ENCODE measurements at regions not wholly inside any gene's neighbourhood (a gene's known extent, or its start where the extent isn't known, plus 50 kb on each side); places are given as distances from the start of the nearest gene placed in this dataset.
A peak's percentile ranks its signal among the peaks of the same experiment; 100 is the strongest.

DNA sequence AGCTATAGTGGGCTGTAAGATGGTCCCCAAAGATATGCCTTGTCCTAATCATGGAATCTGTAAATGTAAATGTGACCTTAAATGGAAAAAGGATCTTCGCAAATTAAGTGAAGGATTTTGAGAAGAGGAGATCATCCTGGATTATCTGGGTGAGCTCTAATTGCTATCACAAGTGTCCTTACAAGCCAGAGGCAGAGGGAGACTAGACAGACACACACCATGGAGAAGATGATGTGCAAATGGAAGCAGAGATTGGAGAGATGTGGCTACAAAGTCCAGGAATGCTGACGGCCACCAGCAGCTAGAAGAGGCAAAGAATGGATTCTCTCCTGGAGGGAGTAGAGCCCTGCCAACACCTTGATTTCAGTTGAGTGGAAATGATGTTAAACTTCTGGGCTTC lies 102.3 kb upstream of the PROK2 start:
- DNase-seq: no peak

GRCh38 chr3:71885006-71885405 lies 100.1 kb upstream of the PROK2 start:
- no peak for DNase-seq

DNA sequence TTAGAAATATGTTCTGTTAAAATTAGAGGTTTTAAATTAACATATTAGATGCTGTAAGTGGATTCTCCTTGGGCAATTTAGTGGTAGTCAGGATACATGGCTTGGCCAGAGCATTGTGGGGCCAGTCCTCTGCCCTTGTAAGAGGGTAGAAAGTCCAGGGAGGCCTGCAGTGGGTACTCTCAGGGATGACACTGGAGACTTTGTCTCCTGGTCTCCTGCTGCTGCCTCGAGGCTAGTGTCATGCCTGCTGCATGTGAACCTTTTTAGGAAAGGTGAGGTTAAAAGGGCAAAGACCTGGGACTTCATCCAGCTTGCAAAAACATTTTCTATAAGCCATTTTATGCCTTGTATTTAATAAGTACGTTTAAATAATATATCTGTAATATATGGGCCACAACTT lies 96.8 kb upstream of the PROK2 start:
- DNase-seq: no peak

- no peak for DNase-seq
Observed at GRCh38 chr3:71881041-71881440, 96.1 kb upstream of the PROK2 start.

GRCh38 chr3:71879089-71879488 lies 94.1 kb upstream of the PROK2 start:
- no peak for DNase-seq

DNA sequence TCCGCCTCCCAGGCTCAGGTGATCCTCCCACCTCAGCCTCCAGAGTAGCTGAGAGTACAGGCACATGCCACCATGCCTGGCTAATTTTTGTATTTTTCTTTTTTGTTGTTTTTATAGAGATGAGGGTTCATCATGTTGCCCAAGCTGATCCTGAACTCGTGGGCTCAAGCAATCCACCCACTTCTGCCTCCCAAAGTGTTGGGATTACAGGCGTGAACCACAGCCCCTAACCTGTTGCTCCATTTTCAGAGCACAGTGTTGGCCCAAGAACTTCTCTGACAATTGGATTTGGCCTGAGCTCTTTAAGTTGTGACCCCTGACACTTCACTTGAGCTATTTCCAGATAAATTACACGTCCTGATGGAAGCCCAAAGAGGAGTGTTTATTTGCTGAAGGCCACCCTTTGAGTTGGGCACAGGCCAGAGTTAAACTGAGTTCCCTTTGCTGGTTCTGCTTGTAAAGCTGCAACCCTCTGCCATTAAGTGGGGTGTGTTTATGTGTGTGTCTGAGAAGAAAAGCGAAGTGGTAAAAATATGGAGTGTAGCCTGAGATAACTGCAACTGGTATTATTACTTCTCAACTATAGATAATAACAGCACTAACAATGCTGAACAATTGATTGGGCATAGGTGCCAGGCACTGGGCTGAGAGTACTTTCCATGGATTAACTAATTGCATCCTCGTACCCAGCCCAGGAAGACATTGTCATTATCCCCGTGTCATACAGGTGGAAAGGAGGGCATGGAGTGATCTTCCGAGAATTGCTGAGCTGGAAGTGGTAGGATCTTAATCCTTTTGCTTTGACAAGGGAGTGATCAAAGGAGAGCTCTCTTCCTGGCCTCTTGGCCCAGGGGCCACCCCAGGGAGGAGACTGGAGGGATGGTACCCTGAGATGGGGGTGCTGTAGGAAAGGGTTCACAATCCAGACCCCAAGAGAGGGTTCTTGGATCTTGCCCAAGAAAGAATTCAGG lies 91.5 kb upstream of the PROK2 start:
- DNase-seq: no peak

DNA sequence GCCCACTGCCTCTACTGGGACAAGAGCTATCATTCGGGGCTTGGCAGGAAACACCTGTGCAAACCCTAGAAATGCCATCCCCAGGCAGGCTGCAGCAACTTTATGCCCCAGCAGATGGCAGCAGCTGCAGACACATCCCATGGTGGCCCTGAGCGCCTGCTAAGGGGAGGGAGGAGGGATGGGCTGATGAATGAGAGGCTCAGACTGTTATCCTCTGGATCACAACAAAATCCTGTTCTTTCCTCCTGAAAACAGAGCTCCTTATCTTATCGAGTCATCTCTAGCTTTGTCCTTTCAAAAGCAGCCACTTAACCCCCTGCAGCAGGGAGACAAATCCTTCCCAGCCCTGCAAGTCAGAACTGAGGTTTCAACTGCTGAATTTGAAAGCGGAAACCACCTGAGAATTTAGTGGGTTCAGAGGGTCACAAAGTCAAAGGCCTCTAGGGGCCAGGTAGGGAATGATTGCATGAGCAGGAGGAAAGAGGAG lies 90.6 kb upstream of the PROK2 start:
- DNase-seq: peak; percentile 91

- no peak for DNase-seq
Observed at GRCh38 chr3:71874618-71875017, 89.7 kb upstream of the PROK2 start.

DNA sequence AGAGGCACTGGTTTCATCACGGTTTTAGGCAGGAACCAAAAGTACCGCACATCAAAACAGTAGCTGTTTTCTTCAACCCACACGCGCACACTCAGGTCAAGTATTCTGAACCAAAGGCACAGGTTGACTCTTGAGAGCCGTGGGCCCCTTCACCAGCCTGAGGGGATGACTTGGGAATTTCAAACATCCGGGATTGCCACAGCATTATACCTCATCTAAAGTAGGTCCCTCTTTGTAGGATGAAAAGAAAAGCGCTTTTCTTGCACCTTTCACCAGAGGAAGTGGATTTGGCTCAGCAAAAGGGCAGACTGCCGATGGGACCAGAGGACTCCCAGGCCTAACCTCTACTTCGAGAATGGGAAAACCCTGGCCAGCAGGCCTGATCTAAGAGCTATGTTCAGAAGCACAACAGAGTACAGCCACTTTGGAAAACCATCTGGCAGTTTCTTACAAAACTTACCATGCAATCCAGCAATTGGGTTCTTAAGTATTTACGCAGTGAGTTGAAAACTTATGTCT lies 88.2 kb upstream of the PROK2 start:
- no peak for DNase-seq

GRCh38 chr3:71872256-71872655 lies 87.3 kb upstream of the PROK2 start:
- no peak for DNase-seq

GRCh38 chr3:71870966-71871512 lies 86.1 kb upstream of the PROK2 start:
- DNase-seq: no peak

GRCh38 chr3:71868876-71869275 lies 83.9 kb upstream of the PROK2 start:
- no peak for DNase-seq

DNA sequence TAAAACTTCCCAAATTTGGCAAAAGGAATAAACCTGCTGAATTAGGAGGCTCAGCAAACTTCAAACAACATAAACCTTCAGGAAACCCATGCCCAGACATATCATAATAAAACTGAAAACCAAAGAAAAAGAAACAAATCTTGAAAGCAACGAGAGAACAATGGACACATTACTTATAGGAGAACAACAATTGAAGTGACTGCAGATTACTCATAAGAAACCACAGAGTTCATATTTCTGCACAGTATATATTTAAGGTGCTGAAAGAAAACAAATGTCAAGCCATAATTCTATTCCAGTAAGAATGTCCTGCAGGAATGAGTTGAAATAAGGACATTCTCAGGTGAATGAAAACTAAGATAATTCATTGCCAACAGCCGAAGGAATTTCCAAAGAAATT lies 80.8 kb upstream of the PROK2 start:
- DNase-seq: no peak

- DNase-seq: no peak
Observed at GRCh38 chr3:71863563-71864190, 78.7 kb upstream of the PROK2 start.

- no peak for DNase-seq
Observed at GRCh38 chr3:71862371-71863140, 77.6 kb upstream of the PROK2 start.

DNA sequence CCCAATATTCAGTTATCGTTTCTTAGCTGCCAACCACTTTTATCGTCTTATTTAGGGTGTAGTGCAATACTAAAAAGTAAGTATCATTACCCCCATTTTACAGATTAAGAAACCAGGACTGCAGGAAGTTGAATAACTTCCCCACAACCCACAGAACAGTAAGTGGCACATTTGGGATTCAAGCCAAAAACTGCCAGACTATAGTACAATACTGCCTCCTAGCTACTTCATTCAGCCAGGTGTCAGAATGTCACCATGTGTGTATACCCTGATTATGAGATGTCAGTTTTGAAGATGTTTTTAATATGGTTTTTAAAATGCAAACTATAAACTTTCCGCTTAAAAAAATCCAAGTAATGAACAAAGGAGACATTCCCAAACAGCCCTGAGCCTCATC lies 74.2 kb upstream of the PROK2 start:
- no peak for DNase-seq

DNA sequence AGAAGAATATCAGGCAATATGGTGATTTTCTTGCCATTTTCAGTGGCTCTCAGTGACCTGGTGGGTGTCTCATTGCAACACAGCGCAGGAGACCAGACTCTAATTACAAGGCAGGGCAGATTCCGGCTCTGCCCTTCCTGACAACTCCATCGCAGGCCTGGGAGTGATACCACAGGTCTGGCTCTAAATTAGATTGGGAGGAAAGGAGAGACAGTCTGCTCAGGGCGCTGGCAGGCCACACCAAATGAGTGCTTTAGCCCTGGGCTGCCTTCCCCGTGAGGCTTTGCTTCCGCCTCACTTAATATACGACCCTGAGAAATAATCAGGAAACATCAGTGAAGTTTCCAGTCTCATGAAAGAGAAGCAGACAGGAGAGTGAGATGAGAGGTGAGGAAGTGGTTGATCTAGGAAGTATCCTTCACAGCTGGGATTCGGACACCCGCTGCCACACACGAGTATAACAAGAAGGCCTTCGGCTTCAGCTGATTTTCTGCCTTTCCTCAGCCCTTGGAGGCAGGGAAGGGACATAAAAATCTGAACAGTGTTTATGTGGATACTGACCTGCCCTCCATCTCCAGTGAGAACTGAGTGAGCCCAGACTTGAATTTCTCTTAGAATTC lies 73.7 kb upstream of the PROK2 start:
- DNase-seq: no peak

DNA sequence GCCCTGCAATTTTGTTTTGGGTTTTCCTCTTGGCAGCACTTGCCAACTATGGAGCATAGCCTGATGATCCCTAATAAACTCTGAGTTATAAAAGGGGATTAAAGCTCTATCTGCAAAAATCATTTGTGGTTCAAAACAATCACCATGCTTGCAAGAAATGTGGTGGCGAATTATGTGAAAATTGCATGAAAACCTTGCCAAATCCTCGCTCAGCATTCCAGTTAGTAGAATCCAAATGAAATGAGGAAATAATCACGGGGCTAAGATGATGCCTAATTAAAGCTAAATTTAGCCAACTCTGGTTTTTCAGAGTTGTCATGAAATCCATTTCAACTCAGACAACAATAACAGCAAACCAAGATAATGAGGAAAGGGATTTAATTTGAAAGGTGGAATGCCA lies 73.0 kb upstream of the PROK2 start:
- DNase-seq: no peak

DNA sequence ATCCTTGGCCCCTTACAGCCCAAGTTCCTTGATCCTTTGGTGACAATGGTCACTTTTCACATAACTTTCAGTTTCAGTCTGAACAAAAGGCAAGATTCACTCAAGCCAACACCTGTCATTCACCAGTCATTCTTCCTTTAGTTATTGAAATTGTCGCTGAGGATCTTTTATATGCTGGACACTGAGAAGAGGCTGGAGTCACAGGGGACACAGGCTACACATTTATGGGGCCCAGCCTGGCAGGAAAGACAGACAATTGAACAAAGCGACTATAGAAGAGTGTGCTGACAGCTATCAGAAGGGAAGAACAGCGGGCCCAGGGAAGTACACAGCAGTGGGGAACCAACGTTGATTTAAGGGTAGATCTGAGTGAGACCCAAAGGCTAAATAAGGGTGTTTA lies 69.8 kb upstream of the PROK2 start:
- no peak for DNase-seq

DNA sequence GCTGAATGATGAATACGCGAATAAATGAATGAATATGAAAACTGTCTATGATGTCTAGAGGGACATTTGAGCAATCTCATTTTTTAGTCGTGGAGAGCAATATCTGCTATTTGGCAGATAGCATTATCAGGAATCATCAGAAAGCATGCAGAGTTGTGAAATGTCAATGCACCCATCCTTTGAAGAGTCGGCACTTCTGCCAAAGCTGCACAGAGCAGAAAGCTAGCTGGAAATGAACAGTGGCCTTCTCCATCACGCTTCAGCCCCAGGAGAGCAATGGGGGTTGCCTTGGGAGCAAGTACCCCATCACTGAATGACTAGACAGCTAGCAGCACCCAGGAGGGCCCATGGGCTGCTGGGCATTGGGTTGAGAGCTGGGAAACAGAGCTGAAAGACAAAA lies 69.1 kb upstream of the PROK2 start:
- DNase-seq: no peak

DNA sequence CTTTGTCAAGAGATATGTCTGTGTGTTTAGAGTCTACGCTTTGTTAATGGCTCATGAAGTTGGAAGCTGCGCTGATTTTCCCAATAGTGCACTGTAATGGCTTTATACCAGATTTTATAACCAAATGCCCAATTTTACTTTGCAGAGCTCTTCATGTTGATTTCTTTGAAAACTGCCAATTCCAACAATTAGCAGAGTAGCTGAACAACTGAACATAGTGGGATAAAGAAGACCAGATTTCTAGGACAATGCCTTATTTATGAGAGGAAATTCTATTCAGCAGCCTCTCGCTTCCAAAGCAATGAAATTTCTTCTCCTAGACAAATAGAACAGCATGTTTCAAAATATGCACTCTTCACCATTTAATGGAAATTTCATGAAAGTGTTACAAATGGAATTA lies 66.9 kb upstream of the PROK2 start:
- DNase-seq: no peak

DNA sequence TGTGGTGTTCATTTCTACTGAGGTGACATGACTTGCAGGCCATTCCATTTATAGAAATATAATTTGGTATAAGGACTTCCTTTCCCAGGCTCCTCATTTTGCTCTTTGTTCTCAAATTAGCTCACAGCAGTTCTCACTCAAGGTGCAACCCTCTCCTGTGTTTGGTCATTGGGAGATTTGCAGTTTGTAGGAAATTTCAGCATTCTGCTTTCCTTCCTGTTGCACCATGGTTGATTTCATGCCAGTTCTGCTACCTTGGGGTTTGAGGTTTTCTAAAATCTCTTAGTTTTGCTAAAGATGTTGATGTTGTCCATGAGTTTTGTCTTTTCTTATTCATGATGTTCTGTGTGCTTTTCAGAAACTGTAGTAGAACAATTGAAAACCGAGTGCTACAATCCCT lies 65.7 kb upstream of the PROK2 start:
- no peak for DNase-seq

DNA sequence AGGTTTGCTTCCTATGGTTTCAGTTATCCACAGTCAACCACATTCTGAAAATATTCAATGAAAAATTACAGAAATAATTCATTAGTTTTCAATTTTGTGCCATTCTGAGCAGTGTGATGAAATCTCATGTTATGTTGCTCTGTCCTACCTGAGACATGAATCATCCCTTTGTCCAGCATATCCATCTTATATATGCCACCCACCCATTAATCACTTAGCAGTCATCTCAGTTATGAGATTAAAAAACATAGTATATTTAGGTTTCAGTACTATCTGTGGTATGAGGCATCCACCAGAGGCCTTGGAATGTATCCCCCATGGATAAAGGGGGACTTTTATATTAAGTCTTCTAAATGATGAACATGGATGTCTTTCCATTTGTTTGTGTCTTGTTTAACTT lies 64.7 kb upstream of the PROK2 start:
- no peak for DNase-seq

Measured in activated effector memory CD4-positive, alpha-beta T cell treated with anti-CD3 and anti-CD28 coated beads, Interleukin-2, amount 50 U/mL, for 16 hours (primary cell).